CD14-positive monocyte (primary cell): ENCODE measurements at regions not wholly inside any gene's neighbourhood (a gene's known extent, or its start where the extent isn't known, plus 50 kb on each side); places are given as distances from the start of the nearest gene placed in this dataset.

ENCODE experiments used
- DNase-seq, 3 donors: peaks; one replicate each; pipeline ENCODE4 v3.0.0-alpha.2; 2011 to 2022
- H2AFZ ChIP-seq: 2 replicates; pipeline ENCODE4 v1.6.0; 2012; ENCODE audit warnings: mild to moderate bottlenecking, low read depth, low read length, inconsistent platforms; ENCODE audit not compliant: insufficient read depth, poor library complexity, severe bottlenecking
- H3K27ac ChIP-seq, 2 donors: 1 replicate in 1 of 2; 2 replicates in 1 of 2; pipeline ENCODE4 v1.5.1; 2012 to 2013; ENCODE audit warnings: low read length in 2 of 2, control low read depth in 1 of 2, inconsistent platforms in 1 of 2, low read depth in 1 of 2, mild to moderate bottlenecking in 1 of 2
- H3K27me3 ChIP-seq, 2 donors: one replicate each; pipeline versions ENCODE4 v1.6.0 to v1.6.1; 2011 to 2013; ENCODE audit warnings: low read length in 2 of 2; ENCODE audit not compliant: control insufficient read depth in 2 of 2, insufficient read depth in 2 of 2
- H3K36me3 ChIP-seq, 2 donors: replicated peaks in 1 of 2; 1 replicate in 1 of 2; 2 replicates in 1 of 2; pipeline versions ENCODE4 v1.5.1 to v1.6.1; 2012 to 2013; ENCODE audit warnings: low read length in 2 of 2, control low read depth in 1 of 2, inconsistent platforms in 1 of 2, mild to moderate bottlenecking in 1 of 2; ENCODE audit not compliant: insufficient read depth in 2 of 2, control insufficient read depth in 1 of 2
- H3K4me1 ChIP-seq, 2 donors: 1 replicate in 1 of 2; 2 replicates in 1 of 2; pipeline versions ENCODE4 v1.5.1 to v1.6.1; 2012 to 2013; ENCODE audit warnings: low read length in 2 of 2, control low read depth in 1 of 2, inconsistent platforms in 1 of 2, mild to moderate bottlenecking in 1 of 2, moderate library complexity in 1 of 2; ENCODE audit not compliant: insufficient read depth in 2 of 2, control insufficient read depth in 1 of 2
- H3K4me2 ChIP-seq: replicated peaks from 2 replicates; pipeline ENCODE3; 2012; ENCODE audit warnings: low read length, moderate library complexity, mild to moderate bottlenecking; ENCODE audit not compliant: poor library complexity, severe bottlenecking; ENCODE audit errors: extremely low read depth
- H3K4me3 ChIP-seq, 3 experiments: fragments of 200-600 bp in 1 of 3; sonication (generic) in 1 of 3; replicated peaks in 1 of 3; 1 replicate in 2 of 3; 2 replicates in 1 of 3; pipeline ENCODE4 v1.5.1; 2011 to 2013; ENCODE audit warnings: low read length in 3 of 3, mild to moderate bottlenecking in 3 of 3, control low read depth in 2 of 3, low read depth in 2 of 3, inconsistent platforms in 1 of 3, moderate library complexity in 1 of 3
- H3K79me2 ChIP-seq: 2 replicates; pipeline ENCODE4 v1.6.0; 2012; ENCODE audit warnings: mild to moderate bottlenecking, control low read depth, inconsistent platforms, low read length, moderate library complexity; ENCODE audit not compliant: insufficient read depth
- H3K9ac ChIP-seq: 2 replicates; pipeline ENCODE4 v1.6.0; 2017; ENCODE audit warnings: low read length, mild to moderate bottlenecking; ENCODE audit not compliant: insufficient read depth, poor library complexity, severe bottlenecking
- H3K9me3 ChIP-seq, 2 donors: replicated peaks in 1 of 2; 1 replicate in 1 of 2; 2 replicates in 1 of 2; pipeline versions ENCODE4 v1.5.1 to v1.6.1; 2012 to 2013; ENCODE audit warnings: low read length in 2 of 2, control low read depth in 1 of 2; ENCODE audit not compliant: control insufficient read depth in 1 of 2, insufficient read depth in 1 of 2
- H4K20me1 ChIP-seq: 2 replicates; pipeline ENCODE4 v1.6.0; 2012; ENCODE audit warnings: mild to moderate bottlenecking, low read length, control low read depth, moderate library complexity; ENCODE audit not compliant: insufficient read depth
- H3K27ac Mint-ChIP-seq, 7 donors: one replicate each; pipeline ENCODE4 v1.8.0; 2020; ENCODE audit warnings: mild to moderate bottlenecking in 7 of 7, mixed read lengths in 7 of 7, moderate library complexity in 6 of 7, inconsistent platforms in 2 of 7
- H3K27me3 Mint-ChIP-seq, 3 donors: one replicate each; pipeline ENCODE4 v1.8.0; 2021 to 2022; ENCODE audit warnings: low read depth in 3 of 3, mild to moderate bottlenecking in 3 of 3, mixed read lengths in 3 of 3, moderate library complexity in 3 of 3, inconsistent platforms in 1 of 3
- H3K36me3 Mint-ChIP-seq, 2 donors: one replicate each; pipeline ENCODE4 v1.8.0; 2020; ENCODE audit warnings: mixed read lengths in 2 of 2, inconsistent platforms in 1 of 2, mild to moderate bottlenecking in 1 of 2
- H3K4me1 Mint-ChIP-seq: one replicate; pipeline ENCODE4 v1.8.0; 2020; ENCODE audit warnings: mild to moderate bottlenecking, mixed read lengths
- H3K4me3 Mint-ChIP-seq, 2 donors: one replicate each; pipeline ENCODE4 v1.8.0; 2020; ENCODE audit warnings: mild to moderate bottlenecking in 2 of 2, mixed read lengths in 2 of 2, moderate library complexity in 1 of 2
- H3K9me3 Mint-ChIP-seq, 7 donors: one replicate each; pipeline ENCODE4 v1.8.0; 2020 to 2022; ENCODE audit warnings: mixed read lengths in 7 of 7, mild to moderate bottlenecking in 6 of 7, moderate library complexity in 6 of 7, inconsistent platforms in 2 of 7
- CTCF ChIP-seq: fragments of 200-600 bp; IDR thresholded peaks from one replicate; pipeline ENCODE4 v1.8.0; 2022; ENCODE audit warnings: antibody characterized with exemption, mild to moderate bottlenecking
- WGBS: methylation state at CpG from one replicate; pipeline ENCODE4 v1.1.5; 2013; ENCODE audit warnings: missing lambda C conversion rate; ENCODE audit not compliant: insufficient coverage; 5-methylcytosine and 5-hydroxymethylcytosine counted together
- intact Hi-C, 2 donors: fragments of 100-400 bp; cut with micrococcal nuclease; formaldehyde crosslinking; loops; one replicate each; pipeline versions ENCODE4 v1.15.0 to v1.15.1; 2023

GRCh38 chr5:114305402-114306207 is 56.3 kb upstream of the KCNN2 start:
- Mint-ChIP-seq H3K36me3 (no peaks in the 10 kb centered on the region), H3K4me3 (no peak overlapping the region), H3K9me3 (no peaks in the 10 kb centered on the region), H3K27ac (no peak overlapping the region), H3K27me3 (peaks cover 0 to 1% (median 0%) of the 10 kb centered on the region in 3 donors), H3K4me1 (no peaks in the 10 kb centered on the region)
- no peak overlapping the region for H2AFZ ChIP-seq
- H3K9ac ChIP-seq = no peak overlapping the region
- no peaks in the 10 kb centered on the region for H3K36me3 ChIP-seq
- no peaks in the 10 kb centered on the region for H3K27me3 ChIP-seq
- no peak for TF ChIP-seq CTCF
- no peak for DNase-seq
- no peaks in the 10 kb centered on the region for H3K9me3 ChIP-seq
- no peaks in the 10 kb centered on the region for H4K20me1 ChIP-seq
- WGBS = no CpG with 5 or more reads among the region's 1 CpG
- intact Hi-C loops = no loop called here
- no peaks in the 10 kb centered on the region for H3K79me2 ChIP-seq
- H3K27ac ChIP-seq = no peak overlapping the region
- H3K4me1 ChIP-seq = no peaks in the 10 kb centered on the region
- no peak overlapping the region for H3K4me3 ChIP-seq
- no peak overlapping the region for H3K4me2 ChIP-seq

GRCh38 chr5:114308017-114308416 is 53.9 kb upstream of the KCNN2 start:
- Histone ChIP-seq H3K27ac (no peak overlapping the region), H3K4me1 (no peaks in the 10 kb centered on the region), H3K4me3 (no peak overlapping the region), H3K36me3 (no peaks in the 10 kb centered on the region), H3K9ac (no peak overlapping the region), H3K79me2 (no peaks in the 10 kb centered on the region), H4K20me1 (no peaks in the 10 kb centered on the region), H3K4me2 (no peak overlapping the region), H2AFZ (no peak overlapping the region), H3K27me3 (no peaks in the 10 kb centered on the region), H3K9me3 (no peaks in the 10 kb centered on the region)
- Mint-ChIP-seq H3K36me3 (no peaks in the 10 kb centered on the region), H3K4me3 (no peak overlapping the region), H3K9me3 (no peaks in the 10 kb centered on the region), H3K4me1 (no peaks in the 10 kb centered on the region), H3K27me3 (peaks cover 0 to 1% (median 0%) of the 10 kb centered on the region in 3 donors), H3K27ac (no peak overlapping the region)
- no peak for DNase-seq
- intact Hi-C loops = no loop called here
- no peak for TF ChIP-seq CTCF
- no CpG with 5 or more reads among the region's 1 CpG for WGBS
